Ascending aorta (tissue), 2 donors: ENCODE measurements at regions not wholly inside any gene's neighbourhood (a gene's known extent, or its start where the extent isn't known, plus 50 kb on each side); places are given as distances from the start of the nearest gene placed in this dataset.

Experiments
- DNase-seq, 2 donors: peaks; one replicate each; pipeline ENCODE4 v3.0.0-alpha.2; 2019; ENCODE audit warnings: low spot score in 2 of 2
- H3K27ac ChIP-seq, 2 donors: fragments of 200-600 bp; sonication (generic); one replicate each; pipeline ENCODE4 v1.5.1; 2016 to 2017; ENCODE audit warnings: mild to moderate bottlenecking in 1 of 2
- H3K27me3 ChIP-seq: fragments of 200-600 bp; sonication (generic); one replicate; pipeline ENCODE4 v1.5.1; 2017
- H3K36me3 ChIP-seq, 2 donors: fragments of 200-600 bp; sonication (generic); one replicate each; pipeline ENCODE4 v1.5.1; 2016
- H3K4me1 ChIP-seq, 2 donors: fragments of 200-600 bp; sonication (generic); one replicate each; pipeline ENCODE4 v1.5.1; 2016 to 2017; ENCODE audit warnings: mild to moderate bottlenecking in 1 of 2
- H3K4me3 ChIP-seq, 2 donors: fragments of 200-600 bp; sonication (generic); one replicate each; pipeline ENCODE4 v1.5.1; 2016 to 2017; ENCODE audit warnings: mild to moderate bottlenecking in 1 of 2
- H3K9me3 ChIP-seq, 2 donors: fragments of 200-600 bp; sonication (generic); one replicate each; pipeline ENCODE4 v1.5.1; 2016
- intact Hi-C: fragments of 100-400 bp; cut with DNase I; formaldehyde crosslinking; loops from one replicate; pipeline ENCODE4 v1.15.1; 2023
- TF ChIP-seq, protein P1 (sequence below), 3 experiments: fragments of 200-600 bp in 2 of 3; fragments of 450-650 bp in 1 of 3; sonication (generic) in 2 of 3; IDR thresholded peaks; one replicate each; pipeline ENCODE4 v1.5.1; 2016 to 2019; ENCODE audit warnings: antibody characterized with exemption in 3 of 3, mild to moderate bottlenecking in 1 of 3, moderate library complexity in 1 of 3

- Histone ChIP-seq H3K27me3 (no peaks in the 10 kb centered on the region), H3K4me1 (no peaks in the 10 kb centered on the region), H3K36me3 (no peaks in the 10 kb centered on the region), H3K4me3 (no peak overlapping the region), H3K27ac (no peak overlapping the region), H3K9me3 (no peaks in the 10 kb centered on the region)
- no peak for DNase-seq
- TF ChIP-seq, protein P1, sequence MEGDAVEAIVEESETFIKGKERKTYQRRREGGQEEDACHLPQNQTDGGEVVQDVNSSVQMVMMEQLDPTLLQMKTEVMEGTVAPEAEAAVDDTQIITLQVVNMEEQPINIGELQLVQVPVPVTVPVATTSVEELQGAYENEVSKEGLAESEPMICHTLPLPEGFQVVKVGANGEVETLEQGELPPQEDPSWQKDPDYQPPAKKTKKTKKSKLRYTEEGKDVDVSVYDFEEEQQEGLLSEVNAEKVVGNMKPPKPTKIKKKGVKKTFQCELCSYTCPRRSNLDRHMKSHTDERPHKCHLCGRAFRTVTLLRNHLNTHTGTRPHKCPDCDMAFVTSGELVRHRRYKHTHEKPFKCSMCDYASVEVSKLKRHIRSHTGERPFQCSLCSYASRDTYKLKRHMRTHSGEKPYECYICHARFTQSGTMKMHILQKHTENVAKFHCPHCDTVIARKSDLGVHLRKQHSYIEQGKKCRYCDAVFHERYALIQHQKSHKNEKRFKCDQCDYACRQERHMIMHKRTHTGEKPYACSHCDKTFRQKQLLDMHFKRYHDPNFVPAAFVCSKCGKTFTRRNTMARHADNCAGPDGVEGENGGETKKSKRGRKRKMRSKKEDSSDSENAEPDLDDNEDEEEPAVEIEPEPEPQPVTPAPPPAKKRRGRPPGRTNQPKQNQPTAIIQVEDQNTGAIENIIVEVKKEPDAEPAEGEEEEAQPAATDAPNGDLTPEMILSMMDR (IDR thresholded peaks at IDR 0.05): no peak
- intact Hi-C loops: no loop called here
These were observed 233.5 kb upstream of the PROK2 start for GRCh38 chr3:72018343-72018984.

GRCh38 chr3:72017935-72018334 is 233.0 kb upstream of the PROK2 start:
- no peaks in the 10 kb centered on the region for H3K36me3 ChIP-seq

GRCh38 chr3:72017311-72017710 is 232.4 kb upstream of the PROK2 start:
- intact Hi-C loops: no loop called here
- H3K36me3 ChIP-seq: no peaks in the 10 kb centered on the region
- H3K4me1 ChIP-seq: no peaks in the 10 kb centered on the region
- H3K9me3 ChIP-seq: no peaks in the 10 kb centered on the region
- no peaks in the 10 kb centered on the region for H3K27me3 ChIP-seq
- H3K27ac ChIP-seq: no peak overlapping the region
- TF ChIP-seq, protein P1 (IDR thresholded peaks at IDR 0.05): no peak
- no peak for DNase-seq
- H3K4me3 ChIP-seq: no peak overlapping the region

More at GRCh38 chr3:72017935-72018334, 233.0 kb upstream of the PROK2 start:
- Histone ChIP-seq H3K27me3 (no peaks in the 10 kb centered on the region), H3K4me3 (no peak overlapping the region), H3K9me3 (no peaks in the 10 kb centered on the region), H3K4me1 (no peaks in the 10 kb centered on the region), H3K27ac (no peak overlapping the region)
- intact Hi-C loops: no loop called here
- no peak for DNase-seq
- TF ChIP-seq, protein P1 (IDR thresholded peaks at IDR 0.05): no peak

GRCh38 chr3:72015463-72015862 is 230.5 kb upstream of the PROK2 start:
- H3K36me3 ChIP-seq: no peaks in the 10 kb centered on the region
- H3K9me3 ChIP-seq: no peaks in the 10 kb centered on the region
- intact Hi-C loops: no loop called here
- no peaks in the 10 kb centered on the region for H3K4me1 ChIP-seq
- DNase-seq: no peak
- no peak overlapping the region for H3K27ac ChIP-seq
- TF ChIP-seq, protein P1 (IDR thresholded peaks at IDR 0.05): no peak
- H3K27me3 ChIP-seq: no peaks in the 10 kb centered on the region
- no peak overlapping the region for H3K4me3 ChIP-seq

DNA sequence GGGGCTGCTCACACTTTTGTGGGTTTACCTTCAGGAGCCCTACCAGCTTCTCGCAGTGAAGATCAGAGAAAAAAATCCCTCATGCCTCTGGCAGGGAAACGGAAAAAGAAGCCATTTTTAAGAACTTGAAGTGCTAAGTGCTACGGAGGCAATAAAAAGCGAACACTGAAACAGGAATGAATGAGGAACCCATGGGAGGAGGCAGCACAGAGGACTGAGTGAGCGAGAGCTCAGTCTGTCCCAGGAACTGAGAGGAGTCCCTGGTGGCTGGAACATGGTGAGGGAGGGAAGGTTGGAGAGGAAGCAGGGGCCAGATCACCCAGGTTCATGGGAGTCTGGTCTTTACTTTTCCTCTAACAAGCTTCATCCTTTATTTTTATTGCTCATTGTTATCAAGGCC is 228.1 kb upstream of the PROK2 start:
- no peaks in the 10 kb centered on the region for H3K4me1 ChIP-seq
- H3K27me3 ChIP-seq: no peaks in the 10 kb centered on the region
- H3K4me3 ChIP-seq: no peak overlapping the region
- no peaks in the 10 kb centered on the region for H3K9me3 ChIP-seq
- no peaks in the 10 kb centered on the region for H3K36me3 ChIP-seq
- H3K27ac ChIP-seq: no peak overlapping the region
- intact Hi-C loops: no loop called here
- TF ChIP-seq, protein P1 (IDR thresholded peaks at IDR 0.05): no peak
- no peak for DNase-seq

GRCh38 chr3:72012363-72012762 is 227.4 kb upstream of the PROK2 start:
- no peak overlapping the region for H3K27ac ChIP-seq
- no peak overlapping the region for H3K4me3 ChIP-seq
- H3K36me3 ChIP-seq: no peaks in the 10 kb centered on the region
- no peaks in the 10 kb centered on the region for H3K9me3 ChIP-seq
- no peaks in the 10 kb centered on the region for H3K27me3 ChIP-seq
- TF ChIP-seq, protein P1 (IDR thresholded peaks at IDR 0.05): no peak
- H3K4me1 ChIP-seq: no peaks in the 10 kb centered on the region
- intact Hi-C loops: no loop called here
- DNase-seq: no peak
